ENCODE measurements at regions not wholly inside any gene's neighbourhood (a gene's known extent, or its start where the extent isn't known, plus 50 kb on each side); places are given as distances from the start of the nearest gene placed in this dataset.

DNA sequence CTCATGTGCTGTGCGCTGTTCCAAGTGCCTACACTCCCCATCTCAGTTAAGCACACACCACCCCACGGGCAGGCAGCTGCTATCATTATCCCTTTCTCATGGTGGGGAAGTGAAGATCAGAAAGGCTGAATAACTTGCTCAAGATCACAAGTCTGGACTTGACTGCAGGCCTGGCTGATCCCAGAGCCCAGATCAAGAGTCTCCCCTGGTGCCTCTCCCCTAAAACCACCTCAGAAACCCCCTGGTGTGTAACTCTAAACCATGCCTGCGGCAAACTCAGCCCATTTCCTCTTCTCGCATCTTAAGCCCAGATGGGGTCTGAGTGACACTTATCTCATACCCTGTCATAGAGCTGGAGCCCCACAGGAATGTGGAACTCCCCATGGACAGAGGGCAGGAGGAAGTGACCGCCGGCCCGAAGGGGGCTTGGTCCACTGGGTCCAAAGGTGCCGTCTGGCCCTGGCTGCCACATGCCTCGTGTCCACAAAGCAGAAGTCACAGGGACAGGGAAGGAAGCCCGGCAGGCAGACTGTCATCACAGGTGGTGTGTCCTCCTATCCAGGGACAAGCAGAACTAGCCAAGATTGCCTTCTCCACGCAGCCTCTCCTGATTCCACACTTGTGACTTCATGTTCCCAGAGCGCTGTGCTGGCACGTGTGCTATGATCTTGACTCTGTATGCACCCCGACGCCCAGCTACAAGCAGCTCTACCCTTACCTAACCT lies 92.1 kb downstream of the SYF2 start:
- H3K27me3 ChIP-seq: no peaks in the 10 kb centered on the region
- intact Hi-C loops (cut with DNase I): no loop called here
- H3K27ac ChIP-seq: no peak overlapping the region
- TF ChIP-seq POLR2AphosphoS5 (IDR thresholded peaks at IDR 0.05; ENCODE audit: insufficient read depth in 1 of 2, low read depth in 1 of 2) (no peak), POLR2A (IDR thresholded peaks at IDR 0.05) (no peak)
- TF ChIP-seq, protein P1, sequence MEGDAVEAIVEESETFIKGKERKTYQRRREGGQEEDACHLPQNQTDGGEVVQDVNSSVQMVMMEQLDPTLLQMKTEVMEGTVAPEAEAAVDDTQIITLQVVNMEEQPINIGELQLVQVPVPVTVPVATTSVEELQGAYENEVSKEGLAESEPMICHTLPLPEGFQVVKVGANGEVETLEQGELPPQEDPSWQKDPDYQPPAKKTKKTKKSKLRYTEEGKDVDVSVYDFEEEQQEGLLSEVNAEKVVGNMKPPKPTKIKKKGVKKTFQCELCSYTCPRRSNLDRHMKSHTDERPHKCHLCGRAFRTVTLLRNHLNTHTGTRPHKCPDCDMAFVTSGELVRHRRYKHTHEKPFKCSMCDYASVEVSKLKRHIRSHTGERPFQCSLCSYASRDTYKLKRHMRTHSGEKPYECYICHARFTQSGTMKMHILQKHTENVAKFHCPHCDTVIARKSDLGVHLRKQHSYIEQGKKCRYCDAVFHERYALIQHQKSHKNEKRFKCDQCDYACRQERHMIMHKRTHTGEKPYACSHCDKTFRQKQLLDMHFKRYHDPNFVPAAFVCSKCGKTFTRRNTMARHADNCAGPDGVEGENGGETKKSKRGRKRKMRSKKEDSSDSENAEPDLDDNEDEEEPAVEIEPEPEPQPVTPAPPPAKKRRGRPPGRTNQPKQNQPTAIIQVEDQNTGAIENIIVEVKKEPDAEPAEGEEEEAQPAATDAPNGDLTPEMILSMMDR (IDR thresholded peaks at IDR 0.05): no peak
- H3K36me3 ChIP-seq: no peaks in the 10 kb centered on the region
- no peaks in the 10 kb centered on the region for H3K4me1 ChIP-seq
- DNase-seq (ENCODE audit: extremely low spot score in 2 of 2): no peak
- no peak overlapping the region for H3K4me3 ChIP-seq
- H3K9me3 ChIP-seq: no peaks in the 10 kb centered on the region

GRCh38 chr1:25137521-25138395 lies 94.5 kb downstream of the SYF2 start:
- TF ChIP-seq, protein P1 (IDR thresholded peaks at IDR 0.05): no peak
- no peak for TF ChIP-seq POLR2A (IDR thresholded peaks at IDR 0.05)
- TF ChIP-seq POLR2AphosphoS5 (IDR thresholded peaks at IDR 0.05; ENCODE audit: insufficient read depth in 1 of 2, low read depth in 1 of 2): no peak
- intact Hi-C loops (cut with DNase I): no loop called here
- Histone ChIP-seq H3K27me3 (no peaks in the 10 kb centered on the region), H3K4me3 (no peak overlapping the region), H3K9me3 (no peaks in the 10 kb centered on the region), H3K4me1 (no peaks in the 10 kb centered on the region), H3K36me3 (no peaks in the 10 kb centered on the region), H3K27ac (no peak overlapping the region)
- no peak for DNase-seq (ENCODE audit: extremely low spot score in 2 of 2)

GRCh38 chr1:25137106-25137505 lies 95.2 kb downstream of the SYF2 start:
- Histone ChIP-seq H3K9me3 (no peaks in the 10 kb centered on the region), H3K27ac (no peak overlapping the region), H3K27me3 (no peaks in the 10 kb centered on the region), H3K4me3 (no peak overlapping the region), H3K36me3 (no peaks in the 10 kb centered on the region), H3K4me1 (no peaks in the 10 kb centered on the region)
- DNase-seq (ENCODE audit: extremely low spot score in 2 of 2): no peak
- intact Hi-C loops (cut with DNase I): no loop called here
- no peak for TF ChIP-seq POLR2AphosphoS5 (IDR thresholded peaks at IDR 0.05; ENCODE audit: insufficient read depth in 1 of 2, low read depth in 1 of 2)
- TF ChIP-seq POLR2A (IDR thresholded peaks at IDR 0.05): no peak
- TF ChIP-seq, protein P1 (IDR thresholded peaks at IDR 0.05): no peak

GRCh38 chr1:25135909-25136308 lies 96.4 kb downstream of the SYF2 start:
- DNase-seq (ENCODE audit: extremely low spot score in 2 of 2): peak in 1 of 2 donors; percentile 74
- H3K4me1 ChIP-seq: no peaks in the 10 kb centered on the region
- H3K9me3 ChIP-seq: no peaks in the 10 kb centered on the region
- H3K27me3 ChIP-seq: no peaks in the 10 kb centered on the region
- no peaks in the 10 kb centered on the region for H3K36me3 ChIP-seq
- TF ChIP-seq POLR2AphosphoS5 (IDR thresholded peaks at IDR 0.05; ENCODE audit: insufficient read depth in 1 of 2, low read depth in 1 of 2) (no peak), POLR2A (IDR thresholded peaks at IDR 0.05) (no peak)
- TF ChIP-seq, protein P1 (IDR thresholded peaks at IDR 0.05): no peak
- no peak overlapping the region for H3K4me3 ChIP-seq
- H3K27ac ChIP-seq: no peak overlapping the region
- intact Hi-C loops (cut with DNase I): no loop called here
